ENCODE measurements at regions not wholly inside any gene's neighbourhood (a gene's known extent, or its start where the extent isn't known, plus 50 kb on each side); places are given as distances from the start of the nearest gene placed in this dataset.

DNA sequence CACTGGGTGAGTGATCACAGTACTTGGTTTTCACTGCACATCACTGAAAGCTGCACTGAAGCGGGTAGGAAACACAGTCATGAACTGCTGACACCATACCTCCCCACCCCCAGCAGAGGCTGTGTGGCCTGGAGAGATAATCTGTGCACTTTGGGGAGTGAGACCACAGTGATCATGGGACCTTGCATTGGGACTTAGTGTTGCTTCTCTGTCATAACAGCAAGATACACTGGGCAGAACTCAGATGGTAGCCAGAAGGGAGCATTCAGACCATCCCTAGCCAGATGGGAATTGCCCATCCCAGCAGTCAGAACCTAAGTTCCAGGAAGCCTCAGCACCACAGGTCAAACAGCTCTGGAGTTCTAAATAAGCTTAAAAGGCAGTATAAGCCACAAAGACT, 346.4 kb upstream of the TMEM229A start (continued):
- TF ChIP-seq, protein P1, sequence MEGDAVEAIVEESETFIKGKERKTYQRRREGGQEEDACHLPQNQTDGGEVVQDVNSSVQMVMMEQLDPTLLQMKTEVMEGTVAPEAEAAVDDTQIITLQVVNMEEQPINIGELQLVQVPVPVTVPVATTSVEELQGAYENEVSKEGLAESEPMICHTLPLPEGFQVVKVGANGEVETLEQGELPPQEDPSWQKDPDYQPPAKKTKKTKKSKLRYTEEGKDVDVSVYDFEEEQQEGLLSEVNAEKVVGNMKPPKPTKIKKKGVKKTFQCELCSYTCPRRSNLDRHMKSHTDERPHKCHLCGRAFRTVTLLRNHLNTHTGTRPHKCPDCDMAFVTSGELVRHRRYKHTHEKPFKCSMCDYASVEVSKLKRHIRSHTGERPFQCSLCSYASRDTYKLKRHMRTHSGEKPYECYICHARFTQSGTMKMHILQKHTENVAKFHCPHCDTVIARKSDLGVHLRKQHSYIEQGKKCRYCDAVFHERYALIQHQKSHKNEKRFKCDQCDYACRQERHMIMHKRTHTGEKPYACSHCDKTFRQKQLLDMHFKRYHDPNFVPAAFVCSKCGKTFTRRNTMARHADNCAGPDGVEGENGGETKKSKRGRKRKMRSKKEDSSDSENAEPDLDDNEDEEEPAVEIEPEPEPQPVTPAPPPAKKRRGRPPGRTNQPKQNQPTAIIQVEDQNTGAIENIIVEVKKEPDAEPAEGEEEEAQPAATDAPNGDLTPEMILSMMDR (IDR thresholded peaks at IDR 0.05) = no peak
- TF ChIP-seq JUND (IDR thresholded peaks at IDR 0.05) (no peak), GATA2 (CRISPR knock-in tag; IDR thresholded peaks at IDR 0.05) (no peak)
- TF ChIP-seq, protein P2, sequence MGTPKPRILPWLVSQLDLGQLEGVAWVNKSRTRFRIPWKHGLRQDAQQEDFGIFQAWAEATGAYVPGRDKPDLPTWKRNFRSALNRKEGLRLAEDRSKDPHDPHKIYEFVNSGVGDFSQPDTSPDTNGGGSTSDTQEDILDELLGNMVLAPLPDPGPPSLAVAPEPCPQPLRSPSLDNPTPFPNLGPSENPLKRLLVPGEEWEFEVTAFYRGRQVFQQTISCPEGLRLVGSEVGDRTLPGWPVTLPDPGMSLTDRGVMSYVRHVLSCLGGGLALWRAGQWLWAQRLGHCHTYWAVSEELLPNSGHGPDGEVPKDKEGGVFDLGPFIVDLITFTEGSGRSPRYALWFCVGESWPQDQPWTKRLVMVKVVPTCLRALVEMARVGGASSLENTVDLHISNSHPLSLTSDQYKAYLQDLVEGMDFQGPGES (IDR thresholded peaks at IDR 0.05; ENCODE audit: low read depth, low read length) = no peak
- TF ChIP-seq, protein P3, sequence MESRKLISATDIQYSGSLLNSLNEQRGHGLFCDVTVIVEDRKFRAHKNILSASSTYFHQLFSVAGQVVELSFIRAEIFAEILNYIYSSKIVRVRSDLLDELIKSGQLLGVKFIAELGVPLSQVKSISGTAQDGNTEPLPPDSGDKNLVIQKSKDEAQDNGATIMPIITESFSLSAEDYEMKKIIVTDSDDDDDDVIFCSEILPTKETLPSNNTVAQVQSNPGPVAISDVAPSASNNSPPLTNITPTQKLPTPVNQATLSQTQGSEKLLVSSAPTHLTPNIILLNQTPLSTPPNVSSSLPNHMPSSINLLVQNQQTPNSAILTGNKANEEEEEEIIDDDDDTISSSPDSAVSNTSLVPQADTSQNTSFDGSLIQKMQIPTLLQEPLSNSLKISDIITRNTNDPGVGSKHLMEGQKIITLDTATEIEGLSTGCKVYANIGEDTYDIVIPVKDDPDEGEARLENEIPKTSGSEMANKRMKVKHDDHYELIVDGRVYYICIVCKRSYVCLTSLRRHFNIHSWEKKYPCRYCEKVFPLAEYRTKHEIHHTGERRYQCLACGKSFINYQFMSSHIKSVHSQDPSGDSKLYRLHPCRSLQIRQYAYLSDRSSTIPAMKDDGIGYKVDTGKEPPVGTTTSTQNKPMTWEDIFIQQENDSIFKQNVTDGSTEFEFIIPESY (IDR thresholded peaks at IDR 0.05; ENCODE audit: borderline replicate concordance, low read depth) = no peak

DNA sequence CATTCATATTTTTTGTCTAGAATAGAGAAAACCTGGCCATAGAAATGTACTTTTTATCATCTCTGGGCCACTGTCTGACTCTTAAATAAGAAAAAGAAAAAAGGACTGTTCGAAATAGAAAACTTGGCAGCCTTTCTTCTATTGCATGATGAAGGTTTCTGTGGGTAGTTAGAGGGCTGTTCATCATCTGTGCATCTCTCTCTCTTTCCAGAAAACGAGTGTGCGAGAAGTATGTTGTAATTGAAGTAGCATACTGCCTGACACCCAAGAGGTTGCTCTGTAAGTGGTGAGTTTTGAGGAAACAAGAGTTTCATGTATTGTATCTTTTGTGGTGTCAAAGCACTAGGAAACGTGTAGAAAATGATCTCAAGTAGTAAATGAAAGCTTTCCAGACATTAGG, 343.2 kb upstream of the TMEM229A start:
- Histone ChIP-seq H3K9me3 (peaks cover 2% of the 10 kb centered on the region; the same call in 1 of the 2 replicates), H2AFZ (ENCODE audit: low read depth) (no peak overlapping the region), H3F3A (replicated peaks; ENCODE audit: insufficient read depth) (no peaks in the 10 kb centered on the region), H3K36me3 (replicated peaks in 1 of 2; ENCODE audit: control insufficient read depth in 1 of 2, insufficient read depth in 2 of 2, low read length in 1 of 2) (no peaks in the 10 kb centered on the region), H3K4me1 (ENCODE audit: control insufficient read depth in 1 of 2, insufficient read depth in 2 of 2, low read depth in 1 of 2, low read length in 1 of 2) (no peaks in the 10 kb centered on the region; a peak in 2 of 4 replicates), H3K9ac (no peak overlapping the region), H3K4me2 (no peak overlapping the region), H3K79me2 (ENCODE audit: insufficient read depth) (no peaks in the 10 kb centered on the region), H4K20me1 (ENCODE audit: insufficient read depth) (no peaks in the 10 kb centered on the region), H3K4me3 (ENCODE audit: low read depth in 2 of 2, low read length in 1 of 2) (no peak overlapping the region), H3K27me3 (ENCODE audit: insufficient read depth) (no peaks in the 10 kb centered on the region), H3K27ac (ENCODE audit: low read depth in 2 of 2, low read length in 1 of 2) (no peak overlapping the region), H3K9me2 (no peaks in the 10 kb centered on the region)
- WGBS (ENCODE audit: low lambda C conversion rate) = 25% methylated on average over 4 of the region's 4 CpGs
- no peak for DNase-seq
- POLR2A ChIA-PET = no interaction called here
- TF ChIP-seq YY1 (IDR thresholded peaks at IDR 0.05; ENCODE audit: low read depth) (no peak), FOXJ3 (CRISPR knock-in tag; IDR thresholded peaks at IDR 0.05) (no peak), TCF12 (IDR thresholded peaks at IDR 0.05) (no peak), FOSL2 (IDR thresholded peaks at IDR 0.05; ENCODE audit: borderline replicate concordance, low read depth) (no peak), CHD2 (IDR thresholded peaks at IDR 0.05; ENCODE audit: low read length, partially characterized antibody) (no peak), POLR2AphosphoS5 (IDR thresholded peaks at IDR 0.05; ENCODE audit: low read depth, low read length) (no peak), EP300 (IDR thresholded peaks at IDR 0.05; ENCODE audit: borderline replicate concordance in 1 of 2, low read depth in 1 of 2, low read length in 1 of 2) (no peak), RAD21 (IDR thresholded peaks at IDR 0.05; ENCODE audit: low read length) (no peak)
- TF ChIP-seq, protein P4, sequence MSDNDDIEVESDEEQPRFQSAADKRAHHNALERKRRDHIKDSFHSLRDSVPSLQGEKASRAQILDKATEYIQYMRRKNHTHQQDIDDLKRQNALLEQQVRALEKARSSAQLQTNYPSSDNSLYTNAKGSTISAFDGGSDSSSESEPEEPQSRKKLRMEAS (IDR thresholded peaks at IDR 0.05; ENCODE audit: low read depth) = no peak
- CTCF ChIA-PET = interaction anchor here (1.2 kb wide), 1 partner anchor 73 kb away, joined by 3 read pairs; no protein-coding TSS in a partner anchor

Measured in SK-N-SH (cell line).